ENCODE measurements at regions not wholly inside any gene's neighbourhood (a gene's known extent, or its start where the extent isn't known, plus 50 kb on each side); places are given as distances from the start of the nearest gene placed in this dataset.
A peak's percentile ranks its signal among the peaks of the same experiment; 100 is the strongest.

GRCh38 chr6:14857001-14857400, 388.9 kb upstream of the JARID2 start:
- no peak for DNase-seq (ENCODE audit: low read depth)

- no peak for DNase-seq (ENCODE audit: low read depth)
Measured at GRCh38 chr6:14857501-14857900, 388.4 kb upstream of the JARID2 start.

GRCh38 chr6:14858808-14859207, 387.1 kb upstream of the JARID2 start:
- no peak for DNase-seq (ENCODE audit: low read depth)

- DNase-seq (ENCODE audit: low read depth) = no peak
Measured at GRCh38 chr6:14860774-14861173, 385.1 kb upstream of the JARID2 start.

GRCh38 chr6:14861491-14861943, 384.4 kb upstream of the JARID2 start:
- DNase-seq (ENCODE audit: low read depth) = no peak

- no peak for DNase-seq (ENCODE audit: low read depth)
Measured at GRCh38 chr6:14862845-14863244, 383.0 kb upstream of the JARID2 start.

GRCh38 chr6:14863902-14864850, 381.7 kb upstream of the JARID2 start:
- DNase-seq (ENCODE audit: low read depth) = no peak

GRCh38 chr6:14865531-14866100, 380.3 kb upstream of the JARID2 start:
- no peak for DNase-seq (ENCODE audit: low read depth)

GRCh38 chr6:14867802-14868201, 378.1 kb upstream of the JARID2 start:
- DNase-seq (ENCODE audit: low read depth) = no peak

GRCh38 chr6:14871221-14871620, 374.6 kb upstream of the JARID2 start:
- DNase-seq (ENCODE audit: low read depth) = no peak

GRCh38 chr6:14873101-14873500, 372.8 kb upstream of the JARID2 start:
- no peak for DNase-seq (ENCODE audit: low read depth)

GRCh38 chr6:14873781-14874441, 372.0 kb upstream of the JARID2 start:
- no peak for DNase-seq (ENCODE audit: low read depth)

- no peak for DNase-seq (ENCODE audit: low read depth)
Measured at GRCh38 chr6:14874975-14875480, 370.8 kb upstream of the JARID2 start.

- DNase-seq (ENCODE audit: low read depth) = no peak
Measured at GRCh38 chr6:14875481-14876063, 370.3 kb upstream of the JARID2 start.

- DNase-seq (ENCODE audit: low read depth) = peak; percentile 70
Measured at GRCh38 chr6:14876778-14877613, 368.9 kb upstream of the JARID2 start.

GRCh38 chr6:14877758-14878157, 368.1 kb upstream of the JARID2 start:
- DNase-seq (ENCODE audit: low read depth) = no peak

GRCh38 chr6:14880052-14880451, 365.8 kb upstream of the JARID2 start:
- DNase-seq (ENCODE audit: low read depth) = no peak

- DNase-seq (ENCODE audit: low read depth) = no peak
Measured at GRCh38 chr6:14880677-14881076, 365.2 kb upstream of the JARID2 start.

GRCh38 chr6:14881398-14881797, 364.5 kb upstream of the JARID2 start:
- DNase-seq (ENCODE audit: low read depth) = peak; percentile 83

- peak; percentile 36 for DNase-seq (ENCODE audit: low read depth)
Measured at GRCh38 chr6:14882394-14883026, 363.4 kb upstream of the JARID2 start.

- DNase-seq (ENCODE audit: low read depth) = peak; percentile 31
Measured at GRCh38 chr6:14883921-14884320, 361.9 kb upstream of the JARID2 start.
